Esophagus muscularis mucosa (tissue), 3 donors: ENCODE measurements at regions not wholly inside any gene's neighbourhood (a gene's known extent, or its start where the extent isn't known, plus 50 kb on each side); places are given as distances from the start of the nearest gene placed in this dataset.

ENCODE experiments used
- EP300 ChIP-seq: sonication (generic); formaldehyde crosslinking; IDR thresholded peaks from one replicate; pipeline ENCODE4 v1.6.1; 2017; ENCODE audit warnings: antibody characterized with exemption
- POLR2A ChIP-seq: fragments of 450-650 bp; IDR thresholded peaks from one replicate; pipeline ENCODE4 v1.6.1; 2017; ENCODE audit warnings: antibody characterized with exemption, moderate library complexity, mild to moderate bottlenecking, low read depth
- POLR2AphosphoS5 ChIP-seq, 2 donors: sonication (generic); formaldehyde crosslinking; IDR thresholded peaks; one replicate each; pipeline ENCODE4 v1.6.1; 2017; ENCODE audit warnings: antibody characterized with exemption in 2 of 2

DNA sequence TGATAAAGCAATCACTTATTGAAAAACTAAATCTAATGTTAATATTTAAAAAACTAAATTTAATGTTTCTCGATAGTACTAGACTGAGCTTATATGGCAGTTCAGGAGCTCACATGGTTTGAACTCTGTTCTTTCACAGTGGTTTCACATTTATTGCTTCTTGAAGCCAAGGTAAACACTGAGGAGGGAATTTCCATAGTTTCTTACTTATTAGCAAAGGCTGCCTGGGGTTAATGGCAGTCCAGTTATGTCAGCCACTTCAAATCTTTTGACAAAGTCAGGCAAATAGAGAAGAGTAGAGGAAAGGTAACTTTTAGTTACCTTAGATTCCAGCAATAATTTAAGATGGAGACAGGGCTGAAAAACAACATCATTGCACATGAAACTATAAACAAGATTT is 831.5 kb downstream of the ROBO2 start:
- TF ChIP-seq EP300 (no peak), POLR2A (no peak), POLR2AphosphoS5 (IDR thresholded peaks at IDR 0.05) (no peak)
